RWPE1 (cell line): ENCODE measurements at regions not wholly inside any gene's neighbourhood (a gene's known extent, or its start where the extent isn't known, plus 50 kb on each side); places are given as distances from the start of the nearest gene placed in this dataset.

Experiments used
- CTCF ChIA-PET: fragments of 350-600 bp; sonication (Branson Sonifier 250); formaldehyde crosslinking; extraction: SDS; loops from one replicate; lab custom pipeline; 2021; lab: Yijun Ruan, JAX
- POLR2A ChIA-PET: fragments of 400-600 bp; formaldehyde crosslinking; extraction: SDS; loops from one replicate; lab custom pipeline; 2020; ENCODE audit warnings: antibody characterized with exemption; ENCODE audit not compliant: low non-redundant PET; lab: Yijun Ruan, JAX
- DNase-seq: peaks from one replicate; pipeline ENCODE4 v3.0.0; 2012; ENCODE audit warnings: low spot score
- H3K27ac ChIP-seq: fragments of 450-650 bp; 2 replicates; pipeline ENCODE4 v1.5.1; 2017
- CTCF ChIP-seq: fragments of 450-650 bp; conservative IDR thresholded peaks from 2 replicates; pipeline ENCODE4 v1.5.1; 2017; ENCODE audit warnings: low read depth, mild to moderate bottlenecking

GRCh38 chr7:124324262-124324661 is 291.4 kb upstream of the TMEM229A start:
- no peak for TF ChIP-seq CTCF
- POLR2A ChIA-PET = no interaction called here
- CTCF ChIA-PET = no interaction called here

GRCh38 chr7:124323597-124323996 is 290.7 kb upstream of the TMEM229A start:
- POLR2A ChIA-PET = no interaction called here
- no peak for TF ChIP-seq CTCF
- no peak overlapping the region for H3K27ac ChIP-seq

More at GRCh38 chr7:124324262-124324661, 291.4 kb upstream of the TMEM229A start:
- no peak for DNase-seq
- no peak overlapping the region for H3K27ac ChIP-seq

GRCh38 chr7:124322561-124322960 is 289.7 kb upstream of the TMEM229A start:
- POLR2A ChIA-PET = no interaction called here
- H3K27ac ChIP-seq = no peak overlapping the region
- TF ChIP-seq CTCF = no peak
- CTCF ChIA-PET = no interaction called here
- DNase-seq = peak; percentile 22

More at GRCh38 chr7:124323597-124323996, 290.7 kb upstream of the TMEM229A start:
- CTCF ChIA-PET = no interaction called here
- no peak for DNase-seq

GRCh38 chr7:124318721-124319450 is 286.0 kb upstream of the TMEM229A start:
- DNase-seq = no peak
- H3K27ac ChIP-seq = no peak overlapping the region
- CTCF ChIA-PET = interaction anchor here (0.5 kb wide), 1 partner anchor 22 kb away, joined by 3 read pairs; no protein-coding TSS in a partner anchor
- TF ChIP-seq CTCF = no peak
- POLR2A ChIA-PET = no interaction called here

- H3K27ac ChIP-seq = no peak overlapping the region
- DNase-seq = no peak
- POLR2A ChIA-PET = no interaction called here
- TF ChIP-seq CTCF = no peak
- CTCF ChIA-PET = no interaction called here
These were observed 278.1 kb upstream of the TMEM229A start for GRCh38 chr7:124310934-124311390.

GRCh38 chr7:124308384-124308783 is 275.5 kb upstream of the TMEM229A start:
- CTCF ChIA-PET = no interaction called here
- DNase-seq = no peak
- no peak for TF ChIP-seq CTCF
- POLR2A ChIA-PET = no interaction called here
- H3K27ac ChIP-seq = no peak overlapping the region
